ENCODE measurements at regions not wholly inside any gene's neighbourhood (a gene's known extent, or its start where the extent isn't known, plus 50 kb on each side); places are given as distances from the start of the nearest gene placed in this dataset.

- H3K14ac ChIP-seq (ENCODE audit: insufficient read length): no peak overlapping the region
- H2BK120ac ChIP-seq (replicated peaks; ENCODE audit: low read depth, low read length): no peak overlapping the region
- no peak overlapping the region for H3K4me2 ChIP-seq (ENCODE audit: insufficient read depth in 1 of 2, low read depth in 2 of 2, low read length in 2 of 2)
- H3K36me3 ChIP-seq (ENCODE audit: control insufficient read depth in 2 of 4, insufficient read depth in 4 of 4, low read length in 3 of 4): no peaks in the 10 kb centered on the region
- no peaks in the 10 kb centered on the region for H3K23me2 ChIP-seq (ENCODE audit: low read depth, low read length)
- H2AFZ ChIP-seq (ENCODE audit: low read length): no peak overlapping the region
- POLR2A ChIA-PET (ENCODE audit: partially characterized antibody): no interaction called here
- no peaks in the 10 kb centered on the region for H3K79me1 ChIP-seq (ENCODE audit: low read depth, low read length)
- H2BK5ac ChIP-seq (ENCODE audit: low read depth, low read length): no peak overlapping the region
- H3K23ac ChIP-seq (ENCODE audit: insufficient read length): no peak overlapping the region
- 69% methylated on average over 5 of the region's 5 CpGs; no CpG with 5 or more reads in 1 of the 2 experiments for WGBS, 2 experiments (ENCODE audit: extremely low coverage in 1 of 2, insufficient coverage in 1 of 2, insufficient read length in 1 of 2, insufficient replicate concordance in 2 of 2, low coverage in 1 of 2, low lambda C conversion rate in 2 of 2, missing lambda C conversion rate in 1 of 2)
- no peaks in the 10 kb centered on the region for H4K20me1 ChIP-seq (replicated peaks in 1 of 2; ENCODE audit: control insufficient read depth in 1 of 2, insufficient read depth in 2 of 2, low read length in 2 of 2)
- H2BK15ac ChIP-seq (ENCODE audit: low read length): no peak overlapping the region
- H4K5ac ChIP-seq (ENCODE audit: insufficient read length, low read depth, low read length): no peak overlapping the region
- CTCF ChIA-PET (ENCODE audit: partially characterized antibody): interaction anchor here (1.3 to 1.4 kb wide), 2 partner anchors 47 to 116 kb away, joined by 3 read pairs; no protein-coding TSS in a partner anchor
- no peaks in the 10 kb centered on the region for H3K79me2 ChIP-seq (ENCODE audit: control insufficient read depth in 1 of 2, insufficient read depth in 2 of 2, low read length in 2 of 2)
- no peaks in the 10 kb centered on the region for H3K4me1 ChIP-seq (replicated peaks in 1 of 4; ENCODE audit: control insufficient read depth in 3 of 4, insufficient read depth in 4 of 4, low read length in 3 of 4)
- H3K27ac ChIP-seq (ENCODE audit: low read depth, low read length): no peak overlapping the region
- H3K56ac ChIP-seq (replicated peaks; ENCODE audit: insufficient read length, low read depth, low read length): no peak overlapping the region
- H2BK20ac ChIP-seq (ENCODE audit: low read length): no peak overlapping the region
- H2BK12ac ChIP-seq (ENCODE audit: low read depth, low read length): no peak overlapping the region
- no peak overlapping the region for H3K4ac ChIP-seq (replicated peaks; ENCODE audit: insufficient read length, low read depth, low read length)
- H3K18ac ChIP-seq (ENCODE audit: extremely low read depth, low read length): no peak overlapping the region
- no peaks in the 10 kb centered on the region for H3K27me3 ChIP-seq (replicated peaks in 1 of 4; ENCODE audit: control insufficient read depth in 3 of 4, extremely low read depth in 1 of 4, insufficient read depth in 3 of 4, low read length in 3 of 4)
- no peak overlapping the region for H4K8ac ChIP-seq (ENCODE audit: extremely low read depth, insufficient read depth, low read length)
- no peak overlapping the region for H4K91ac ChIP-seq (replicated peaks; ENCODE audit: insufficient read length, low read length)
- no peak overlapping the region for H3K4me3 ChIP-seq (ENCODE audit: extremely low read depth in 1 of 4, insufficient read depth in 2 of 4, low read depth in 3 of 4, low read length in 4 of 4)
- H3K9me3 ChIP-seq (ENCODE audit: insufficient read depth in 2 of 2, low read depth in 1 of 2, low read length in 1 of 2): no peaks in the 10 kb centered on the region
- DNase-seq (ENCODE audit: low read depth in 1 of 2, low spot score in 2 of 2) (no peak), FAIRE-seq (no peak)
- no peak overlapping the region for H3K9ac ChIP-seq (replicated peaks in 1 of 4; ENCODE audit: extremely low read depth in 1 of 4, low read depth in 3 of 4, low read length in 3 of 4)
- no peak overlapping the region for H2AK5ac ChIP-seq (ENCODE audit: low read depth, low read length)
- TF ChIP-seq NRF1 (IDR thresholded peaks at IDR 0.05; ENCODE audit: low read depth, low read length) (no peak), USF2 (IDR thresholded peaks at IDR 0.05; ENCODE audit: low read length) (no peak), JUN (IDR thresholded peaks at IDR 0.05; ENCODE audit: low read depth, low read length) (no peak), SIX5 (IDR thresholded peaks at IDR 0.05; ENCODE audit: low read depth, low read length) (no peak), POU5F1 (IDR thresholded peaks at IDR 0.05; ENCODE audit: low read depth, low read length) (no peak), CTCF (IDR thresholded peaks at IDR 0.05; ENCODE audit: control extremely low read depth in 1 of 3, insufficient read depth in 1 of 3, low read depth in 1 of 3, low read length in 3 of 3) (no peak), TCF12 (IDR thresholded peaks at IDR 0.05; ENCODE audit: low read depth, low read length) (no peak), TAF1 (IDR thresholded peaks at IDR 0.05; ENCODE audit: low read depth, low read length) (no peak), CREB1 (IDR thresholded peaks at IDR 0.05) (no peak), CHD2 (IDR thresholded peaks at IDR 0.05; ENCODE audit: low read length) (no peak), SRF (IDR thresholded peaks at IDR 0.05; ENCODE audit: low read depth, low read length) (no peak), GTF2F1 (IDR thresholded peaks at IDR 0.05; ENCODE audit: borderline replicate concordance, low read depth, low read length) (no peak), KDM1A (IDR thresholded peaks at IDR 0.05; ENCODE audit: borderline replicate concordance, low read length) (no peak)
Observed at GRCh38 chr2:175806125-175806490, 196.0 kb downstream of the LNPK start.

All from H1 (cell line).